ENCODE measurements at regions not wholly inside any gene's neighbourhood (a gene's known extent, or its start where the extent isn't known, plus 50 kb on each side); places are given as distances from the start of the nearest gene placed in this dataset.

- TF ChIP-seq TCF7L2 (IDR thresholded peaks at IDR 0.05; ENCODE audit: borderline replicate concordance, extremely low read depth, insufficient read depth, insufficient read length) (no peak), CTCF (IDR thresholded peaks at IDR 0.05 in 2 of 3, conservative IDR thresholded peaks at IDR 0.05 in 1 of 3; ENCODE audit: borderline replicate concordance in 1 of 3, insufficient read depth in 1 of 3, low read depth in 2 of 3, low read length in 2 of 3) (no peak), ZFX (IDR thresholded peaks at IDR 0.05) (no peak), POLR2A (IDR thresholded peaks at IDR 0.05; ENCODE audit: borderline replicate concordance, extremely low read depth, insufficient read depth, insufficient read length) (no peak), ELF1 (IDR thresholded peaks at IDR 0.05; ENCODE audit: borderline replicate concordance, low read depth) (no peak), SRF (IDR thresholded peaks at IDR 0.05; ENCODE audit: low read depth) (no peak), SIN3A (IDR thresholded peaks at IDR 0.05; ENCODE audit: low read depth) (no peak), RAD21 (IDR thresholded peaks at IDR 0.05; ENCODE audit: low read depth) (no peak), EZH2 (IDR thresholded peaks at IDR 0.05) (no peak)
These were observed 583.9 kb downstream of the SEMA5A start for GRCh38 chr5:8961956-8962355.
